ENCODE measurements at regions not wholly inside any gene's neighbourhood (a gene's known extent, or its start where the extent isn't known, plus 50 kb on each side); places are given as distances from the start of the nearest gene placed in this dataset.

- TF ChIP-seq EZH2phosphoT487 (IDR thresholded peaks at IDR 0.05; ENCODE audit: low read depth, severe bottlenecking, unreplicated experiment): no peak
- Histone ChIP-seq H4K20me1 (ENCODE audit: insufficient read depth, poor library complexity, severe bottlenecking) (no peaks in the 10 kb centered on the region), H3K4me3 (no peak overlapping the region), H3K27ac (no peak overlapping the region), H3K4me1 (ENCODE audit: insufficient read depth) (no peaks in the 10 kb centered on the region), H3K36me3 (replicated peaks; ENCODE audit: insufficient read depth, low read depth) (no peaks in the 10 kb centered on the region), H3K9me3 (ENCODE audit: low read depth) (no peaks in the 10 kb centered on the region), H3K4me2 (no peak overlapping the region), H3K9me2 (replicated peaks; ENCODE audit: insufficient read depth) (no peaks in the 10 kb centered on the region), H2AFZ (no peak overlapping the region), H3K27me3 (no peaks in the 10 kb centered on the region), H3K79me2 (no peaks in the 10 kb centered on the region)
- no peak for DNase-seq (ENCODE audit: low spot score)
- 74% methylated on average over 1 of the region's 1 CpG for WGBS (ENCODE audit: low lambda C conversion rate, missing lambda C conversion rate)
Measured at GRCh38 chr5:106408141-106408540, 1262.6 kb downstream of the EFNA5 start.

GRCh38 chr5:106401561-106401960 lies 1269.2 kb downstream of the EFNA5 start:
- Histone ChIP-seq H3K4me3 (no peak overlapping the region), H3K27ac (no peak overlapping the region), H3K36me3 (replicated peaks; ENCODE audit: insufficient read depth, low read depth) (no peaks in the 10 kb centered on the region), H3K79me2 (no peaks in the 10 kb centered on the region), H3K27me3 (no peaks in the 10 kb centered on the region), H3K9me2 (replicated peaks; ENCODE audit: insufficient read depth) (no peaks in the 10 kb centered on the region), H3K4me1 (ENCODE audit: insufficient read depth) (no peaks in the 10 kb centered on the region), H2AFZ (no peak overlapping the region), H4K20me1 (ENCODE audit: insufficient read depth, poor library complexity, severe bottlenecking) (no peaks in the 10 kb centered on the region), H3K9me3 (ENCODE audit: low read depth) (no peaks in the 10 kb centered on the region), H3K4me2 (no peak overlapping the region)
- 86% methylated on average over 2 of the region's 2 CpGs for WGBS (ENCODE audit: low lambda C conversion rate, missing lambda C conversion rate)
- TF ChIP-seq EZH2 (IDR thresholded peaks at IDR 0.05; ENCODE audit: borderline replicate concordance) (no peak), EZH2phosphoT487 (IDR thresholded peaks at IDR 0.05; ENCODE audit: low read depth, severe bottlenecking, unreplicated experiment) (no peak)
- TF ChIP-seq, protein P1, sequence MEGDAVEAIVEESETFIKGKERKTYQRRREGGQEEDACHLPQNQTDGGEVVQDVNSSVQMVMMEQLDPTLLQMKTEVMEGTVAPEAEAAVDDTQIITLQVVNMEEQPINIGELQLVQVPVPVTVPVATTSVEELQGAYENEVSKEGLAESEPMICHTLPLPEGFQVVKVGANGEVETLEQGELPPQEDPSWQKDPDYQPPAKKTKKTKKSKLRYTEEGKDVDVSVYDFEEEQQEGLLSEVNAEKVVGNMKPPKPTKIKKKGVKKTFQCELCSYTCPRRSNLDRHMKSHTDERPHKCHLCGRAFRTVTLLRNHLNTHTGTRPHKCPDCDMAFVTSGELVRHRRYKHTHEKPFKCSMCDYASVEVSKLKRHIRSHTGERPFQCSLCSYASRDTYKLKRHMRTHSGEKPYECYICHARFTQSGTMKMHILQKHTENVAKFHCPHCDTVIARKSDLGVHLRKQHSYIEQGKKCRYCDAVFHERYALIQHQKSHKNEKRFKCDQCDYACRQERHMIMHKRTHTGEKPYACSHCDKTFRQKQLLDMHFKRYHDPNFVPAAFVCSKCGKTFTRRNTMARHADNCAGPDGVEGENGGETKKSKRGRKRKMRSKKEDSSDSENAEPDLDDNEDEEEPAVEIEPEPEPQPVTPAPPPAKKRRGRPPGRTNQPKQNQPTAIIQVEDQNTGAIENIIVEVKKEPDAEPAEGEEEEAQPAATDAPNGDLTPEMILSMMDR (IDR thresholded peaks at IDR 0.05; ENCODE audit: poor library complexity): no peak
- DNase-seq (ENCODE audit: low spot score): no peak

- Histone ChIP-seq H3K27ac (no peak overlapping the region), H3K79me2 (no peaks in the 10 kb centered on the region), H3K36me3 (replicated peaks; ENCODE audit: insufficient read depth, low read depth) (no peaks in the 10 kb centered on the region), H3K4me1 (ENCODE audit: insufficient read depth) (no peaks in the 10 kb centered on the region), H3K27me3 (no peaks in the 10 kb centered on the region), H4K20me1 (ENCODE audit: insufficient read depth, poor library complexity, severe bottlenecking) (no peaks in the 10 kb centered on the region), H3K4me3 (no peak overlapping the region), H3K9me2 (replicated peaks; ENCODE audit: insufficient read depth) (no peaks in the 10 kb centered on the region), H3K4me2 (no peak overlapping the region), H3K9me3 (ENCODE audit: low read depth) (no peaks in the 10 kb centered on the region), H2AFZ (no peak overlapping the region)
- no peak for DNase-seq (ENCODE audit: low spot score)
- TF ChIP-seq, protein P1 (IDR thresholded peaks at IDR 0.05; ENCODE audit: poor library complexity): no peak
- TF ChIP-seq EZH2 (IDR thresholded peaks at IDR 0.05; ENCODE audit: borderline replicate concordance) (no peak), EZH2phosphoT487 (IDR thresholded peaks at IDR 0.05; ENCODE audit: low read depth, severe bottlenecking, unreplicated experiment) (no peak)
- 54% methylated on average over 1 of the region's 1 CpG for WGBS (ENCODE audit: low lambda C conversion rate, missing lambda C conversion rate)
Measured at GRCh38 chr5:106399391-106399790, 1271.3 kb downstream of the EFNA5 start.

DNA sequence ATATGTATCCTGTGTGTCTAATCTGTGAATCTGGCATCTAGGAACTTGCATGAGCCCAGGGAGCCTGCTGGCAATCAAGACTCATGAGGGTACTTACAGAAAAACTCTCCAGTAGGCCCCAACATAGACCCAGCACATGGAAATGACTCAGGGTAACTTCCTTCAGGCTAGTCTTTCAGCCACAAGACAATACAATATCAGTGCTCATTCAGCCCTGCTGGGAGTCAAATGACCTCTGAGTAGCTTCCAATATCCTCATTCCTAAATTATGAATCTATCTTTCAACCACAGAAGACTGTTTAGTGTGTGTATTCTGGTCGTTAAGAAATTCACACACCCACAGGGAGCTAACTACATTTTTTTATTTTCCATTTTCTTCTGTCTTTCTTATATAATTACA lies 1273.0 kb downstream of the EFNA5 start:
- H4K20me1 ChIP-seq (ENCODE audit: insufficient read depth, poor library complexity, severe bottlenecking): no peaks in the 10 kb centered on the region
- no peaks in the 10 kb centered on the region for H3K27me3 ChIP-seq
- no peak overlapping the region for H3K4me3 ChIP-seq
- H3K27ac ChIP-seq: no peak overlapping the region
- H3K9me2 ChIP-seq (replicated peaks; ENCODE audit: insufficient read depth): no peaks in the 10 kb centered on the region
- WGBS (ENCODE audit: low lambda C conversion rate, missing lambda C conversion rate): 59% methylated on average over 1 of the region's 1 CpG
- no peak overlapping the region for H3K4me2 ChIP-seq
- H3K4me1 ChIP-seq (ENCODE audit: insufficient read depth): no peaks in the 10 kb centered on the region
- no peaks in the 10 kb centered on the region for H3K36me3 ChIP-seq (replicated peaks; ENCODE audit: insufficient read depth, low read depth)
- TF ChIP-seq EZH2phosphoT487 (IDR thresholded peaks at IDR 0.05; ENCODE audit: low read depth, severe bottlenecking, unreplicated experiment): no peak
- no peaks in the 10 kb centered on the region for H3K79me2 ChIP-seq
- H2AFZ ChIP-seq: no peak overlapping the region
- no peak for DNase-seq (ENCODE audit: low spot score)
- H3K9me3 ChIP-seq (ENCODE audit: low read depth): no peaks in the 10 kb centered on the region
